ENCODE measurements at regions not wholly inside any gene's neighbourhood (a gene's known extent, or its start where the extent isn't known, plus 50 kb on each side); places are given as distances from the start of the nearest gene placed in this dataset.
"Not testable (repeated sequence)": the region's sequence is repeated elsewhere in the genome, so short reads cannot be mapped to it uniquely, and the experiment has no call there.

GRCh38 chr4:163693211-163693610, 198.7 kb downstream of the TMA16 start:
- no peak for DNase-seq (ENCODE audit: low read depth)

DNA sequence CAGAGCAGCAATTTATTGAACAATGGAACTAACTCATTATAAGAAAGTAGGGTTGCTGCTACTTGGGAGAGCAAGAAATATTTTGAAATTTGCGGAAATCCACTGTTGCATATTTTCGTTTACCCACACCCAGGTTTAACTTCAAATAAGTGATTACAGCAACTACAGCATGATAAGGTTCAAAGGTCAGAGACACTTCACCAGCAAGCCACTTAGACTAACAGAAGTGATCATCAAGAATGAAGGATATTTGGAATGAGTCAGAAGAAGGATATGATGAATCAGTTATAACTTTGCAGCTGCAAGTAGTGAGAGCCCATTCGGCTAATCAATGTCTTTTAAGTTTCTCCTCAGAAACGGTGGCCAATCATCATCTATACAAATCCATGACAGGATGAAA, 199.3 kb downstream of the TMA16 start:
- DNase-seq (ENCODE audit: low read depth): no peak

- no peak for DNase-seq (ENCODE audit: low read depth)
Observed at GRCh38 chr4:163694385-163694784, 199.9 kb downstream of the TMA16 start.

DNA sequence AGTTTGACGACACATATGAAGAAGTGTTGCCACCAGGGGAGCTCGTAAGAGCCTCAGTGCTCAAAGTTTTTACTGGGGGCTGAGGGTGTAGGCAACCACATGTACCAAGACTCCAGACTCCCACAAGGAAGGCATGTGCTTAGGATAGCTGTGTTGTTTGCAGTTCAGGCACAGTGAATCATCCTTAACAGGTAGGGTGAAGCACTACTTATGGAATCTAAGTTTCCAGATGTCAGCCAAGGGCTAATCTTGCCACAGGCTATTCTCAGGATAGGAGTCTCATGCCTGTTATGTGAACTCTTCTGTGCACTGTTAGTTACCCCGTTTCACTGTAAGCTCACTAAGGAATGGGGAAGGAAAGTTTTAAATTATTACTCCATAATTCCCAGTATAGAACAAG, 202.6 kb downstream of the TMA16 start:
- no peak for DNase-seq (ENCODE audit: low read depth)

DNA sequence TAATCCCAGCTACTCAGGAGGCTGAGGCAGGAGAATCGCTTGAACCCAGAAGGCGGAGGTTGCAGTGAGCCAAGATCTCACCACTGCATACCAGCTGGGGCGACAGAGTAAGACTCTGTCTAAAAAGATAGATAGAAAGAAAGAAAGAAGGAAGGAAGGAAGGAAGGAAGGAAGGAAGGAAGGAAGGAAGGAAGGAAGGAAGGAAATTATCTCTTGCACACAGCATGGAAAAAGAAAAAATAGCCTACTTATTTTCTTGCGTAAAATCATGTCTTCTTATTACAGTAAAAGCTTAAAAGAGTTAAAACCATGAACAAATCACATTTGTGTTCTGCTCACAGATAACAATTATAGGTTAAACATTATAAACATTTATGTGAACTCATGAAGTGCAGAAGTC, 205.9 kb downstream of the TMA16 start:
- DNase-seq (ENCODE audit: low read depth): not testable (repeated sequence)

GRCh38 chr4:163701916-163702315, 207.4 kb downstream of the TMA16 start:
- DNase-seq (ENCODE audit: low read depth): no peak

- DNase-seq (ENCODE audit: low read depth): no peak
Observed at GRCh38 chr4:163702736-163703135, 208.2 kb downstream of the TMA16 start.

- DNase-seq (ENCODE audit: low read depth): no peak
Observed at GRCh38 chr4:163703251-163703650, 208.8 kb downstream of the TMA16 start.

DNA sequence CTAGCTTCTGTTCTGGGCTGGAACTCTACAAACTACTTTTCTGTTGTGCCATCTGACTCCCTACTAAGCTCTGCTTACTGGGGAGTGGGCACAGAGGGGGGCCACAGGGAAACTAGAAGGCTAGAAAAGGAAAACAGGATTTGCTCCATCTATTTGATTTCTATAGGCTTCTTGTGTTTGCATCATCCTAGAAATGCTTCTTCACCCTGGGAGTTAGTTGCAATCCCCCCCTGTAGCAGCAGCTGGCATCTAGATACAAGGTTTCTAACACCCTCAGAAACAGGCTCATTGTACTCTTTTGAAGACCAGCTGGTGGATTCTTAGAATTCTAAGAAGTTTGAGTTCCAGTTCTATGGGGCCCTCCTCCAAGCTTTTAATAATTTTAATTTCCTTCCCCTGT, 213.4 kb downstream of the TMA16 start:
- no peak for DNase-seq (ENCODE audit: low read depth)

- no peak for DNase-seq (ENCODE audit: low read depth)
Observed at GRCh38 chr4:163709601-163710000, 215.1 kb downstream of the TMA16 start.

DNA sequence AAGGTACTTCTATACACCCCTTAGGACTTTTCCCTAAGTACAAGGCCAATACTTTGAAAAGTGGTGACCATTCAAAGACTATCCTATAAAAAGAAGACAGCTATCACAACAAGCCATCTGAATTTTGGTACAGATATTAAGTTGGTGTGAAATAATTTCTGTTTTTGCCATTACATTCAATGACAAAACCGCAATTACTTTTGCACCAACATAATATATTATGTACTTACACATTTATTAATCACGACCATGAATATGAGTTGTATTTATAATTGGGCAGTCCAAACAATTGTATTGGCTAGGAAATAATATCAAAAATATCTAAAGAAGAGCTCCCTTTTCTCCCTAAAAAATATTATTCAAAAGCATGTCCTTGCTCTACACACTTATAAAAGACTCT, 215.7 kb downstream of the TMA16 start:
- DNase-seq (ENCODE audit: low read depth): no peak

DNA sequence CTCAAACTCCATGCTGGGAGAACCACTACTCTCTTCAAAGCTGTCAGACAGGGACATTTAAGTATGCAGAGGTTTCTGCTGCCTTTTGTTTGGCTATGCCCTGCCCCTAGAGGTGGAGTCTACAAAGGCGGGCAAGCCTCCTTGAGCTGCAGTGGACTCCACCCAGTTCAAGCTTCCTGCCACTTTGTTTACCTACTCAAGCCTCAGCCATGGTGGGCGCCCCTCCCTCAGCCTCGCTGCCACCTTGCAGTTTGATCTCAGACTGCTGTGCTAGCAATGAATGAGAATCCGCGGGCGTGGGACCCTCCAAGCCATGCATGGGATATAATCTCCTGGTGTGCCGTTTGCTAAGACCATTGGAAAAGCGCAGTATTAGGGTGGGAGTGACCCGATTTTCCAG, 230.0 kb downstream of the TMA16 start:
- not testable (repeated sequence) for DNase-seq (ENCODE audit: low read depth)

DNA sequence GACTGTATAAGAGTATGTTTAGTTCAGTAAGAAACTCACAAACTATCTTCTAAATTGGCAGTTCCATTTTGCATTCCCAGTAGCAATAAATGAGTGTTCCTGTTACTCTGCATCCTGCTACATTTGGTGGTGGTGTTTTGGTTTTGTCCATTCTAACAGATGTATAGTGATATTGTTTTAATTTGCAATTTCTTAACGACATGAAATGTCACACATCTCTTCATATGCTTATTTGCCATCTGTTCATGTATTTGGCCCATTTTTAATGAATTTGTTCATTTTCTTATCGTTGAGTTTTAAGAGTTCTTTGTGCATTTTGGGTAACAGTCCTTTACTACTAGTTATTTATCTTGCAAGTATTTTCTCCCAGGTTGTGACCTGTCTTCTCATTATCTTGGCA, 232.2 kb downstream of the TMA16 start:
- DNase-seq (ENCODE audit: low read depth): no peak

DNA sequence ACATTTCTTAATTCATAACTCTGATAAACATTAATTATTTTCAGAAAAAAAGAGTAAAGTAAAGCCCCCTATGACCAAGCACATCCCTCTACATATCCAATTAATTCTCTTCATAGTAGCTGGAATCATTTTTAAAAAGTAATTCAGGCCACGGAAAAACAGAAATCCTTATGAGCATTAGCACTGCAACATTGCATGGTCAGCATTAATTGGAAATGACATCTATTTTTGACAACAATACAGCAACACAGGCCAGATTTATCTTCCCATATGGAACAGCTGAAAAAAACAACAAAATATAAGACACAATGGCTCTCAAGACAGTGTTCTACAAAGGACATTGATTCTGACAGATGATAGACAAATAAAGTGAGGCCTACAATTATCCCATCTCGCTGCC, 236.6 kb downstream of the TMA16 start:
- no peak for DNase-seq (ENCODE audit: low read depth)

- no peak for DNase-seq (ENCODE audit: low read depth)
Observed at GRCh38 chr4:163732473-163732872, 238.0 kb downstream of the TMA16 start.

GRCh38 chr4:163736876-163737275, 242.4 kb downstream of the TMA16 start:
- DNase-seq (ENCODE audit: low read depth): no peak

DNA sequence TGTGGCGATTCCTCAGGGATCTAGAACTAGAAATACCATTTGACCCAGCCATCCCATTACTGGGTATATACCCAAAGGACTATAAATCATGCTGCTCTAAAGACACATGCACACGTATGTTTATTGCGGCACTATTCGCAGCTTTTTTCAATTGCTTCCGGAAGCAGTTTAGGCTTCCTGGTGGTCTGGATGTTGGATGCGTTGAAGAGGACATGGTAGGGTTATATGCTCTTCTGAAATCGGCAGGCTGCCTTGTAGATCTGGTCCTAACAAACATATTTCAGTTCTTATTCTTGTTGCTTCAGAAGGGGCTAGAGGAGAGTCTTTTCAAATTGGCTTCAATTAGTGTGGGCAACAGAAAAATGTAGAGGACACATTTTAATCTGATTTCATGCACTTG, 243.4 kb downstream of the TMA16 start:
- DNase-seq (ENCODE audit: low read depth): not testable (repeated sequence)

DNA sequence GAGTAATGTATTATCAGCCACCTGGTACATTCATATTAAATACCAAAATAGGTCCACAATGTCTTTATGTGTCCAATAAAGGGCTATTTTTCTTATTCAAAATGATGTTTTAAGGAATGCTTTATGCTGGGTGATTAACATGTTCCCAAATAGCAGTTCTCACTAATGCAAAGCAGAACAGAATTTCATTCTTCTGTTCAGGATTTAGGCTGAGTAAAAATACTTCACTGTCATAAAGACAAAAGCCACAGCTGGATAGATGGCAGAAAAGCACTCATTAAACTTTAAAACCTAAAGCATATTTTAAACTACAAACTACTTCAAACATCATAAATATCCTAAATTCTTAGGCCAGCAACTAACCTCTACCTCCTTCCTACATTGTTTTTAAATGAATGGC, 244.0 kb downstream of the TMA16 start:
- DNase-seq (ENCODE audit: low read depth): no peak

- no peak for DNase-seq (ENCODE audit: low read depth)
Observed at GRCh38 chr4:163744861-163745260, 250.4 kb downstream of the TMA16 start.

GRCh38 chr4:163747293-163747692, 252.8 kb downstream of the TMA16 start:
- DNase-seq (ENCODE audit: low read depth): no peak

GRCh38 chr4:163747886-163748285, 253.4 kb downstream of the TMA16 start:
- DNase-seq (ENCODE audit: low read depth): no peak

DNA sequence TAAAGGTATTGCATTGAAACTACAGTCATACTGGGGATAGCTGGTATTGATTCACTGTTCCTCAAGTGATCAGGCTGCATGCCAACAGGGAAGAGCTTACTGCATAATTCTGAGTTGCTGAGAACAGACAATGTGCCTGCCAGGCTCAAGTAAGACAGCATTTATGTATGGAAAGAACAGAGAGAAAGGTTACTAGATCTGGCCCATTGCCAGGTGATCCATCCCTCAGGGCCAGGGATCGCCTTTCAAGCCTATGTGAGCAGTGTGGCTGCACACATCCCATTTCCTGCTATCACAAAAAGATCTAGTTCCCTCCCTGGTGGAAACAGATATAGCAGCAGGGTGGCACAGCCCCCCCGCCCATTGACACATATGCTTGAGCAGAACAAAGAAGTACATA, 254.0 kb downstream of the TMA16 start:
- DNase-seq (ENCODE audit: low read depth): no peak

- no peak for DNase-seq (ENCODE audit: low read depth)
Observed at GRCh38 chr4:163755013-163755412, 260.5 kb downstream of the TMA16 start.

DNA sequence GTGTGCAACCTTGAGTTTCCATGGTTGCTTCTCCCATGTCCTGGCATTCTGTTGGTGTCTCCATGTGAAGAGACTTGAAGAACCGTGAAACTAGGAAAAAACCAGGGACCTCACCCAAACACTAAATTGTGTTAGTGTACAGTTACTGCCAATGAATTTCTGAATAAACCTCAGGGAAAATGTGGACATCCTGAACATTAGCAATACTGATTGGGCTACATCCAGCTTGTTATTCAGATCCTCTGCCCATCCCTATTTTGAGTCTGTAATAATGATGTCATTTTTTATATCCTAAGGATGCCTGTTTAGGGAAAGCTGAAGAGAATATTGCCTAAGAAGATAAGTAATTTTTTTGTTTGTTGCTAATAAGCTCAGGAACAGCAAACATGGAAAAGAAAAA, 262.7 kb downstream of the TMA16 start:
- no peak for DNase-seq (ENCODE audit: low read depth)

DNA sequence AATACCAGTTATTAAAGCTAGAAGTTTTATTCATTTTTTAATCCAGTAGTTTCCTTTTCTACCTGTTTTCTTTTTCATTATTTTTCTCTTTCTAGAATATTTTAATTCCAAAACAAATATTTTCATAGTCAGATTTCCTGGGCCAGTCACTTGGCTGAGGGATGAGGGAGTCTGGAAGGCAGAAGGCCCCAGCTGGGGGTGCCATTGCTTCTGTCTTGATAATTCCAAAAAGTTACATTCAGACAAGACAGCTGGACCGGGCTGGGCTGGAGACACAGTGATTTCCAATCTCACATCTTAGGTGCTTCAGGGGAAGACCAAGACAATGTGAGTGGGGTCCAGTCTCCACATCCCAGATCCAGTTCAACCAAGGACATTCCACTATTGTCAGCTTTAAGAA, 263.5 kb downstream of the TMA16 start:
- no peak for DNase-seq (ENCODE audit: low read depth)
